ENCODE measurements at regions not wholly inside any gene's neighbourhood (a gene's known extent, or its start where the extent isn't known, plus 50 kb on each side); places are given as distances from the start of the nearest gene placed in this dataset.

DNA sequence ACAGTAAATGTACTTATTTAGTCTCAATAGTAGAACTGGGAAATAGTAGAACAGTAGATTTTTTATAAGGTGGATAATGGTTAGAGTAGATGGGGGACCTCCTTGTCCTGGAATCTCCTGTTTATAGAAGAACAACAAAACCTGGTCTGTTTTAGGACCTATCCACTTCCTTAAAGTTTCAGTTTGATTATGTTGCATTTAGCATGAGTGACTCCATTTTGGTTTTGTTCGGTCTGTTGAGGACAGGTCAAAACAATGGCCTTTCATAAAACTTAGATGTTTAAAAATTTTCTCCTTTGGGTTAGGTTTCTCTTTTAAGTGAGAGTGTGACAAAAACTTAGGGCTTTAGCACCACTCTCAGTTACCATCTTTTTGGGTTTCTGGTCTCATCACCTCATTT lies 308.9 kb downstream of the BTG1 start:
- TF ChIP-seq, protein P1, sequence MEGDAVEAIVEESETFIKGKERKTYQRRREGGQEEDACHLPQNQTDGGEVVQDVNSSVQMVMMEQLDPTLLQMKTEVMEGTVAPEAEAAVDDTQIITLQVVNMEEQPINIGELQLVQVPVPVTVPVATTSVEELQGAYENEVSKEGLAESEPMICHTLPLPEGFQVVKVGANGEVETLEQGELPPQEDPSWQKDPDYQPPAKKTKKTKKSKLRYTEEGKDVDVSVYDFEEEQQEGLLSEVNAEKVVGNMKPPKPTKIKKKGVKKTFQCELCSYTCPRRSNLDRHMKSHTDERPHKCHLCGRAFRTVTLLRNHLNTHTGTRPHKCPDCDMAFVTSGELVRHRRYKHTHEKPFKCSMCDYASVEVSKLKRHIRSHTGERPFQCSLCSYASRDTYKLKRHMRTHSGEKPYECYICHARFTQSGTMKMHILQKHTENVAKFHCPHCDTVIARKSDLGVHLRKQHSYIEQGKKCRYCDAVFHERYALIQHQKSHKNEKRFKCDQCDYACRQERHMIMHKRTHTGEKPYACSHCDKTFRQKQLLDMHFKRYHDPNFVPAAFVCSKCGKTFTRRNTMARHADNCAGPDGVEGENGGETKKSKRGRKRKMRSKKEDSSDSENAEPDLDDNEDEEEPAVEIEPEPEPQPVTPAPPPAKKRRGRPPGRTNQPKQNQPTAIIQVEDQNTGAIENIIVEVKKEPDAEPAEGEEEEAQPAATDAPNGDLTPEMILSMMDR (conservative IDR thresholded peaks at IDR 0.05) = no peak
- H3K27ac ChIP-seq = no peak overlapping the region

DNA sequence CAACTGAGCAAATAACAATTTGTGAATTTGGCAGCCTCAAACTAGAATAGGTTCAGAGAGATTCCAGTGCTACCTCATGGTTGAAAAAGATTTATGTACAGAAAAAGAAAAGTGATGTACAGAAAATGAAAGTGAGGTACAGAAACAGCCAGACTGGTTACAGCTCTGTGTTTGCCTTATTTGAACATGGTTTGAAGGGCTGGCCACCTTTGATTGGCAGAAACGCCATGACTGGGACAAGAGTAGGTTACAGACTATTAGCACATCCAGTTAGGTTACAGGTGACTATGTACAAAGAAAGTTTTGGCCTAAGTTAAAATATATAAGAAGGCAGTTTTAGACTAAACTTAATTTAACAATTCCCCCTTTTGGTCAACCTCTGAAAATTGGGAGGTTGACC lies 309.4 kb downstream of the BTG1 start:
- H3K27ac ChIP-seq = no peak overlapping the region

DNA sequence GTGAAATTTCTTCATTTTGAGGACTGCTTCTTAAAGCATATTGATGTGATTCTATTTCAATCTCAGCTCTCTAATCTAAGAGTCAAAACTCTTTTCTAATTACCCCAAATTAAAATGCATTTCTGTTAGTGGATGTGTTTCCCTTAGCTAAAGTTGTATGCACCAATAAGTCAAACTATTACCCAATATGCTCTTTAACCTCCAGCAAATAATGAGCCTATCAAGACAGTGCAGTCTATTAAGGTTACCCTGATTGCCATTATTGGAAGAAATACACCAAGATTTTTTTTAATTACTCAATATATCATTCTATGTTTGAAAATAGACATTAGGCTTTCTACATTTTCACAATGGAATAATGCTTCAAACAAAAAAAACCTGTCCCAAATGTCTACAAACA lies 310.0 kb downstream of the BTG1 start:
- no peak overlapping the region for H3K27ac ChIP-seq
- TF ChIP-seq, protein P1 (conservative IDR thresholded peaks at IDR 0.05) = no peak

More for the DNA sequence above, 309.4 kb downstream of the BTG1 start:
- TF ChIP-seq, protein P1 (conservative IDR thresholded peaks at IDR 0.05) = no peak

DNA sequence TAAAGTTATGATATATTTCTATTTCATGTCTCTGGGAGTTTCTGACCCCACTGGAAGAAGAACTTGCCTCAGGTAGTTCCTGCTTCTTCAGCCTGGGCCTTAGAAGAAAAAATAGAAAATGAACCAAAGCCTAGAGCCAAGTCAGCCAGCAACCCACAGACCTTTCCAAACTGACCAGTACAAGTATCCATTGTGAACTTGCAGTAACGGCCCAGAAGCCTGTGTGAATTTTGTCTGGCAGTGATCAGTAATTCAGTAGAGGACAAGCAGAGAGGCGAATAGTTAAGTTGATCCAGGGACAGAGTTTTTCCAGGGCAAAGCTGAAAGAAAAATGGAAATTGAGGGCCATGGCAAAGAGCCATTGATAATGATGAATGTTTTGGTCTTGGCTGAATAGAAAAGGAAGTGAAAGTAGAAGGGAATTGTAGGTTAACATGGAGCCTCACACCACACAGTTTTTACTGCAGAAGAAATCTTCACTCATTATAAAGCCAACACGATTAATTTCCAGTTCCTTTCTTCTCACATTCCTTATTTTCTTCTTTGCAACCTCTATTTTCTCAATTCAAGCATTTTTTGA lies 311.8 kb downstream of the BTG1 start:
- no peak overlapping the region for H3K27ac ChIP-seq

DNA sequence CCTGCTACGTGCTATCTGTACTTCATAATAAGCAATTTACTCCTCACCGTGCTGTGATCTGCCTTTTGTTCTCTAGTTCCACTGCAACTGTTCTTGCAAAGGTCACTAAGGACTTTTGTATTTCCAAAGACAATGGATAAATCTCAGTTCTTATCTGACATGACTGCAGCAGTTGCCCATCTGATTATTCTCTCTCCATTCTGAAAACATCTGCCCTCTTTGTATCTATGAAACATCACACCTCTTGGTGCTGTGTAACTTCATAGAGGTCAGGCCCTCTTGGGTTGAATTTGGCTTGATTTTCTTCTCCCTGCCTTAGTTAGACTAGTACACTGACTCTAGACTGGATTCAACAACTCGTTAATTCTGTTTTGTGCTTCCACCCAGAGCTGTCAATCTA lies 319.6 kb downstream of the BTG1 start:
- TF ChIP-seq, protein P1 (conservative IDR thresholded peaks at IDR 0.05) = no peak

More for the DNA sequence above, 311.8 kb downstream of the BTG1 start:
- TF ChIP-seq, protein P1 (conservative IDR thresholded peaks at IDR 0.05) = no peak

DNA sequence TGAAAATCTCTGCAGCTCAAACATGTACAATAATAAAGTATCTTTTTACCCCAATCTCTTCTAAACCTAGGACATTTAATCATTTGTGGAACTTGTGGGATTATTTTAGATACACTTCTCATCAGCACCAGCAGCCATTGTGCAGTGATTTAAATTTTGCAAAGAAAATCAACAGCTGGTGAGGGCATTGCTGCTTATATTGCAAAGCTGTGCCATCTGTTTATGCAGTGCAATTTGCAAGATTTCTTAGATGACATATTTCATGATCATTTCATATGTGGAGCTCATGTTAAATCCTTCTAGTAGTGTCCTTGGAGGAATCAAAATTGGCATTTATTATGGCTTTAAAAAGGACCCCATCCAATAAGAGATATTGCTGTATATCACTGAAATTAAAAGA lies 320.7 kb downstream of the BTG1 start:
- TF ChIP-seq, protein P1 (conservative IDR thresholded peaks at IDR 0.05) = no peak
- H3K27ac ChIP-seq = no peak overlapping the region

More for the DNA sequence above, 319.6 kb downstream of the BTG1 start:
- no peak overlapping the region for H3K27ac ChIP-seq

DNA sequence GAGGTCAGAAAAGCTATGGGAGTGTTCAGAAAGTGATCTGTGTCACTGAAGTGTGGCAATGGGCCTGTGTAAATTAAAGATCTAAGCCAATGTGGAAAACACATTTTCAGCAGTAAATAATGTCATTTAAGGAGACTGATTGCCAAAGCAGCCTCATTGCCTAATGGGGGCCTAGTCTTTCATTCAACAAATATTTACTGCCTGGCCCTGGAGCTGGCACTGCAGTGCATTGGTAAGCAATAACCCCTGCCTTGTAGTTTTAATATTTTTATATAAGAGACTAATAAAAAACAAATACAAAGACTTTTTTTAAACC lies 326.6 kb downstream of the BTG1 start:
- TF ChIP-seq, protein P1 (conservative IDR thresholded peaks at IDR 0.05) = no peak

More for the DNA sequence above, 326.6 kb downstream of the BTG1 start:
- H3K27ac ChIP-seq = no peak overlapping the region; the same call in 1 of the 2 replicates
